HCT116 (cell line): ENCODE measurements at regions not wholly inside any gene's neighbourhood (a gene's known extent, or its start where the extent isn't known, plus 50 kb on each side); places are given as distances from the start of the nearest gene placed in this dataset.

ENCODE experiments used
- ATAC-seq: fragments of 200-7000 bp; cut with Tn5 transposase; 2 replicates; pipeline ENCODE4 v1.9.1; 2020; ENCODE audit warnings: mild to moderate bottlenecking, moderate library complexity
- BruUV-seq: library from RNA; stranded (reverse); fragments of 400-500 nt; replicated peaks from 2 replicates; lab custom pipeline; 2021; lab: Mats Ljungman, UMichigan
- CTCF ChIA-PET: fragments of 300-600 bp; sonication (Branson Sonifier 250); formaldehyde crosslinking; loops from one replicate; lab custom pipeline; 2021; ENCODE audit warnings: antibody characterized with exemption; lab: Charles Lee
- POLR2A ChIA-PET: fragments of 300-600, 350-600 bp; sonication (Branson Sonifier 250); formaldehyde crosslinking; loops from one replicate; lab custom pipeline; 2021; ENCODE audit warnings: antibody characterized with exemption; lab: Charles Lee
- RAD21 ChIA-PET, 2 experiments: fragments of 300-600 bp; sonication (Branson Sonifier 250); formaldehyde crosslinking; loops; one replicate each; lab custom pipeline; 2023; ENCODE audit warnings: low total read pairs in 2 of 2; ENCODE audit not compliant: uncharacterized antibody in 2 of 2, unreplicated experiment in 2 of 2, low non-redundant PET in 1 of 2; lab: Charles Lee
- DNase-seq: peaks from one replicate; pipeline ENCODE4 v3.0.0-alpha.2; 2010; ENCODE audit warnings: low read depth, low spot score
- H2AFZ ChIP-seq: fragments of 200-600 bp; shearing (Covaris generic), sonication (generic); 2 replicates; pipeline ENCODE4 v1.6.1; 2017; ENCODE audit warnings: low read depth, mixed run types, mixed read lengths, antibody characterized with exemption, low read length; ENCODE audit not compliant: poor library complexity, severe bottlenecking
- H3K27ac ChIP-seq: 2 replicates; pipeline ENCODE4 v1.5.1; 2012; ENCODE audit warnings: low read depth, low read length
- H3K27me3 ChIP-seq: fragments of 200-600 bp; sonication (generic); 2 replicates; pipeline ENCODE4 v1.6.1; 2016; ENCODE audit warnings: mixed run types, low read length, mixed read lengths; ENCODE audit not compliant: insufficient read depth
- H3K36me3 ChIP-seq, 2 experiments: fragments of 200-500 bp in 1 of 2; fragments of 200-600 bp in 1 of 2; sonication (Bioruptor generic) in 1 of 2; sonication (generic) in 1 of 2; 2 replicates each; pipeline versions ENCODE4 v1.5.1 to v1.6.1; 2014 to 2016; ENCODE audit warnings: low read length in 2 of 2, inconsistent platforms in 1 of 2, mixed read lengths in 1 of 2, mixed run types in 1 of 2; ENCODE audit not compliant: insufficient read depth in 2 of 2, control insufficient read depth in 1 of 2
- H3K4me1 ChIP-seq, 2 experiments: fragments of 200-600 bp in 1 of 2; sonication (generic) in 1 of 2; 2 replicates each; pipeline versions ENCODE4 v1.5.1 to v1.6.1; 2012 to 2017; ENCODE audit warnings: low read length in 2 of 2, inconsistent platforms in 1 of 2, mild to moderate bottlenecking in 1 of 2, mixed read lengths in 1 of 2, mixed run types in 1 of 2, moderate library complexity in 1 of 2; ENCODE audit not compliant: insufficient read depth in 2 of 2, control insufficient read depth in 1 of 2
- H3K4me2 ChIP-seq: fragments of 200-600 bp; sonication (generic); 2 replicates; pipeline ENCODE4 v1.6.1; 2017; ENCODE audit warnings: mixed run types, low read length, mixed read lengths
- H3K4me3 ChIP-seq, 2 experiments: fragments of 200-600 bp in 1 of 2; sonication (generic) in 1 of 2; replicated peaks in 1 of 2; 2 replicates each; pipeline ENCODE4 v1.5.1; 2011 to 2016; ENCODE audit warnings: low read length in 2 of 2, control low read depth in 1 of 2, low read depth in 1 of 2, mild to moderate bottlenecking in 1 of 2, mixed read lengths in 1 of 2, mixed run types in 1 of 2
- H3K79me2 ChIP-seq: fragments of 200-600 bp; sonication (generic); 2 replicates; pipeline ENCODE4 v1.6.1; 2017; ENCODE audit warnings: mild to moderate bottlenecking, mixed run types, low read length, moderate library complexity, mixed read lengths; ENCODE audit not compliant: insufficient read depth
- H3K9ac ChIP-seq: fragments of 200-600 bp; sonication (generic); 2 replicates; pipeline ENCODE4 v1.6.1; 2016; ENCODE audit warnings: low read length, mixed read lengths
- H3K9me2 ChIP-seq: fragments of 200-600 bp; sonication (generic), shearing (Covaris generic); 2 replicates; pipeline ENCODE4 v1.6.1; 2017; ENCODE audit warnings: mixed run types, mild to moderate bottlenecking, moderate library complexity; ENCODE audit not compliant: insufficient read depth
- H3K9me3 ChIP-seq, 2 experiments: fragments of 200-500 bp in 1 of 2; fragments of 200-600 bp in 1 of 2; sonication (Bioruptor generic) in 1 of 2; sonication (generic) in 1 of 2; 2 replicates each; pipeline ENCODE4 v1.6.1; 2014 to 2017; ENCODE audit warnings: low read length in 2 of 2, mixed read lengths in 2 of 2, inconsistent platforms in 1 of 2, low read depth in 1 of 2, mild to moderate bottlenecking in 1 of 2, mixed run types in 1 of 2, moderate library complexity in 1 of 2; ENCODE audit not compliant: control insufficient read depth in 1 of 2, insufficient read depth in 1 of 2
- H4K20me1 ChIP-seq: fragments of 200-600 bp; sonication (generic), shearing (Covaris generic); 2 replicates; pipeline ENCODE4 v1.6.1; 2017; ENCODE audit warnings: mixed run types, mild to moderate bottlenecking, moderate library complexity; ENCODE audit not compliant: insufficient read depth
- CBX3 ChIP-seq: IDR thresholded peaks from 2 replicates; pipeline ENCODE4 v1.6.1; 2012; ENCODE audit warnings: low read depth
- CEBPB ChIP-seq: IDR thresholded peaks from 2 replicates; pipeline ENCODE4 v1.6.1; 2012; ENCODE audit warnings: low read depth
- CTCF ChIP-seq, 3 experiments: fragments of 200-600 bp in 1 of 3; sonication (generic) in 1 of 3; IDR thresholded peaks in 2 of 3; conservative IDR thresholded peaks in 1 of 3; 2 replicates each; pipeline ENCODE4 v1.5.1; 2012 to 2017; ENCODE audit warnings: low read depth in 2 of 3, low read length in 2 of 3, antibody characterized with exemption in 1 of 3, borderline replicate concordance in 1 of 3, control low read depth in 1 of 3, mild to moderate bottlenecking in 1 of 3, mixed read lengths in 1 of 3, mixed run types in 1 of 3, moderate library complexity in 1 of 3; ENCODE audit not compliant: insufficient read depth in 1 of 3
- EZH2 ChIP-seq: fragments of 200-600 bp; sonication (generic); IDR thresholded peaks from 2 replicates; pipeline ENCODE4 v1.6.1; 2017; ENCODE audit warnings: antibody characterized with exemption, mixed run types
- POLR2A ChIP-seq: IDR thresholded peaks from 2 replicates; pipeline ENCODE4 v1.7.0; 2011; ENCODE audit warnings: borderline replicate concordance; ENCODE audit not compliant: insufficient read depth, insufficient read length; ENCODE audit errors: extremely low read depth
- TCF7L2 ChIP-seq: IDR thresholded peaks from 2 replicates; pipeline ENCODE4 v1.7.0; 2011; ENCODE audit warnings: borderline replicate concordance, inconsistent platforms; ENCODE audit not compliant: insufficient read depth, insufficient read length; ENCODE audit errors: extremely low read depth
- ZFX ChIP-seq: fragments of 450-650 bp; IDR thresholded peaks from 2 replicates; pipeline ENCODE4 v1.6.1; 2017
- intact Hi-C: fragments of 100-400 bp; cut with micrococcal nuclease; formaldehyde crosslinking; loops from 2 replicates; pipeline ENCODE4 v1.10.0; 2022
- TF ChIP-seq, protein P1 (sequence below): IDR thresholded peaks from 2 replicates; pipeline ENCODE4 v1.6.1; 2011; ENCODE audit warnings: mild to moderate bottlenecking, low read length, moderate library complexity; ENCODE audit not compliant: insufficient replicate concordance; ENCODE audit errors: extremely low read depth

DNA sequence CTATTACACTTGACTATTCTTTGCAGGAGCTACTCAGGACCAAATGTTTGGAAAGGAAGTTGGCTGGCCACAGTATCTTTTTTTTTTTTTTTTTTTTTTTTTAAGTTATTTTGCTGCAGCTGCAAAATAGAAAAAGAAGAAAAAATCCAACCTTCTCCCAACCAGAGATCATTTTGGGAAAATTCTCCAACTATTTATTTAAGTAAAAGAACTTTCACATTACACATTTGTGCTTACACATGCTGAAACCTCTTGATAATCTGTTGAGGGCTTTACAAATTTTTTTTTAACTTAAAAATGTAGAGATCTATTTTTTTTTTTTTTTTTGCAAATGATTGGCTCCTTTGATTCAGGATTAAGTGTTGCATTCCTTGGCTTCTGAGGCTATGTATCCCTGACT is 148.0 kb downstream of the POLR2M start:
- DNase-seq = no peak
- no peaks in the 10 kb centered on the region for H3K9me3 ChIP-seq
- H3K4me3 ChIP-seq = no peak overlapping the region
- no peak overlapping the region for H2AFZ ChIP-seq
- intact Hi-C loops = no loop called here
- ChIA-PET RAD21 (no interaction called here), CTCF (no interaction called here), POLR2A (interaction anchor here (0.7 kb wide), 1 partner anchor 12 kb away, joined by 3 read pairs; no protein-coding TSS in a partner anchor)
- H3K27me3 ChIP-seq = no peaks in the 10 kb centered on the region
- H3K4me1 ChIP-seq = no peaks in the 10 kb centered on the region
- no peaks in the 10 kb centered on the region for H4K20me1 ChIP-seq
- no peak for TF ChIP-seq CBX3
- H3K36me3 ChIP-seq = no peaks in the 10 kb centered on the region
- H3K9me2 ChIP-seq = no peaks in the 10 kb centered on the region
- H3K9ac ChIP-seq = no peak overlapping the region
- H3K79me2 ChIP-seq = no peaks in the 10 kb centered on the region
- no TSS peak for BruUV-seq
- no peak overlapping the region for H3K27ac ChIP-seq
- no peak for ATAC-seq
- no peak overlapping the region for H3K4me2 ChIP-seq

GRCh38 chr15:57857871-57858270 is 151.4 kb downstream of the POLR2M start:
- H3K27ac ChIP-seq = no peak overlapping the region
- DNase-seq (no peak), ATAC-seq (no peak)
- ChIA-PET CTCF (interaction anchor here (4.1 to 5.4 kb wide), 3 partner anchors 106 to 213 kb away, joined by 20 to 133 read pairs (median 55); no protein-coding TSS in a partner anchor), RAD21 (no interaction called here), POLR2A (no interaction called here)
- no peaks in the 10 kb centered on the region for H3K27me3 ChIP-seq
- BruUV-seq = no TSS peak
- intact Hi-C loops = no loop called here
- no peak for TF ChIP-seq CTCF (IDR thresholded peaks at IDR 0.05 in 2 of 3, conservative IDR thresholded peaks at IDR 0.05 in 1 of 3; ENCODE audit: borderline replicate concordance in 1 of 3, insufficient read depth in 1 of 3, low read depth in 2 of 3, low read length in 2 of 3)
- TF ChIP-seq EZH2 = no peak
- no peak for TF ChIP-seq TCF7L2
- TF ChIP-seq ZFX = no peak
- TF ChIP-seq POLR2A = no peak
- TF ChIP-seq CEBPB = no peak
- TF ChIP-seq, protein P1, sequence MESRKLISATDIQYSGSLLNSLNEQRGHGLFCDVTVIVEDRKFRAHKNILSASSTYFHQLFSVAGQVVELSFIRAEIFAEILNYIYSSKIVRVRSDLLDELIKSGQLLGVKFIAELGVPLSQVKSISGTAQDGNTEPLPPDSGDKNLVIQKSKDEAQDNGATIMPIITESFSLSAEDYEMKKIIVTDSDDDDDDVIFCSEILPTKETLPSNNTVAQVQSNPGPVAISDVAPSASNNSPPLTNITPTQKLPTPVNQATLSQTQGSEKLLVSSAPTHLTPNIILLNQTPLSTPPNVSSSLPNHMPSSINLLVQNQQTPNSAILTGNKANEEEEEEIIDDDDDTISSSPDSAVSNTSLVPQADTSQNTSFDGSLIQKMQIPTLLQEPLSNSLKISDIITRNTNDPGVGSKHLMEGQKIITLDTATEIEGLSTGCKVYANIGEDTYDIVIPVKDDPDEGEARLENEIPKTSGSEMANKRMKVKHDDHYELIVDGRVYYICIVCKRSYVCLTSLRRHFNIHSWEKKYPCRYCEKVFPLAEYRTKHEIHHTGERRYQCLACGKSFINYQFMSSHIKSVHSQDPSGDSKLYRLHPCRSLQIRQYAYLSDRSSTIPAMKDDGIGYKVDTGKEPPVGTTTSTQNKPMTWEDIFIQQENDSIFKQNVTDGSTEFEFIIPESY = no peak
- H3K4me2 ChIP-seq = no peak overlapping the region
- H2AFZ ChIP-seq = no peak overlapping the region
- no peaks in the 10 kb centered on the region for H3K9me3 ChIP-seq
- no peak overlapping the region for H3K4me3 ChIP-seq
- H3K36me3 ChIP-seq = no peaks in the 10 kb centered on the region
- no peaks in the 10 kb centered on the region for H3K4me1 ChIP-seq
- no peak overlapping the region for H3K9ac ChIP-seq
- H3K9me2 ChIP-seq = no peaks in the 10 kb centered on the region
- H3K79me2 ChIP-seq = no peaks in the 10 kb centered on the region
- no peaks in the 10 kb centered on the region for H4K20me1 ChIP-seq
